ENCODE measurements at regions not wholly inside any gene's neighbourhood (a gene's known extent, or its start where the extent isn't known, plus 50 kb on each side); places are given as distances from the start of the nearest gene placed in this dataset.
A peak's percentile ranks its signal among the peaks of the same experiment; 100 is the strongest.

DNA sequence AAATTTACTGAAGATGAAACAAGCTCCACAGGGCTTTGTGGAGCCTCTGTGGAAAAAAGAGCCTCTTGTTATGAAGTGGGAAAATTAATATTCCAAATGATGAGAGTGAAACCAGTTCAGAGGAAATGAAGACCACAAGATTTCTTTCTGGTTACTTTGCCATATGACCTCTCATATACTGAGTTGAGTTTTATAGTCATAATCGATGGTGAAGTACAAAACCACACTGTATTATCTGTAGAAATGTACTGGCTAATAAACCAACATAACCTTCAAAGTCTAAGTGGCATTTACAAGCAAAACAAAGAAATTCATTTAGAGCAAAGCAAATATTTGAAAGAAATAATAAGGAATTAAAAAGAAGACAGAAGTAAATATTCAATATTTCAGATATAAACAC is 662.6 kb upstream of the ZWINT start:
- intact Hi-C loops (cut with DNase I), result no loop called here
- DNase-seq (ENCODE audit: low spot score), result no peak

DNA sequence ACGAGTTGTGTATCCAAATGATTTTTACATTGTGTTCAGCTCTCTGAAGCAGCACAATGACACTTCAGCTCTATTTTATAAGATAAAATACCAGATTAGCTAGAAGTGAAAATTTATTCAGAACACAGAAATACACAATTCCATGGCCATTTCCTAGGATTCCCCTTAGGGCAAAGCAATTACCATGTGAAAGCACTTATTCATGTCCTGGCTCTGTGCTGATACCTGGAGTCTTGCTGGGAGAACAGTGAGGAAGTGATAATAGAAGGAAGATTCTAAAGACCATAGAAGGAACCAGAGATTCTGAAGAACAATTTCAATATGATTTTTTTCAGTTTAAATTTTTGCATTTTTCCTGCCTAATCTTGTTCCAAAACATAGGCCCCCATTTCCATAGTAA is 657.4 kb upstream of the ZWINT start:
- DNase-seq (ENCODE audit: low spot score), result no peak
- intact Hi-C loops (cut with DNase I), result no loop called here

DNA sequence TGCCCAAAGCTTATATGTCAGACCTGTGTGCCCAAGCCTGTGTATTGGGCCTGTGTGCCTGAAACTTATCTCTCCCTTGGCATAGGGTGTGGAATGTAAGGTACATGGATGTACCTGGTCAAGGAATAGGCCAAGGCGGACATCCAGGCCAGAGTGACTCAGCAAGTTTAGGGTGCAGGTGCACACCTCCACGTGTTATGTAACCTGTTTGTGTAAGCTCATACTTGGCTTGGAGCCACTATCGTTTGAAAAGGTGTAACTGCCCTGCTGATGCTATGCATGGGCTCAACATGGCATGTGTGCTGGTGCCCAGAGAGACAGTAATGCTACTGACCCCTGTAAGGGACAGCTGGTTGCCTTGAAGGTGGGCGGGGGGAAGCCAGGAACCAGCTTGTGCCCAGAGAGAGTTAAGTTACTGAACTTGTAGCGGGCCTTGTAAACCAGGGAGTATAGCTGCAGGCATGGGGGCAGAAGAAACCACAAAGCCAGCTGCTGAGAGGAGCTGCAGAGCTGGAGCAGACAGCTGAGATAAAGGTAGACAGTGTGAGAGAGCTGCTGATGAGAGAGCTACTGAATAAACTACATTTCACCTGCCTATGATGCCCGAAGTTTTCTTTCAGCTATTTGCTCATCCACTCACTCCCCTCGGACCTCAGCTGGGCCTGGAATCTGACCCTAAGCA is 656.4 kb upstream of the ZWINT start:
- peak; percentile 51 for DNase-seq (ENCODE audit: low spot score)
- intact Hi-C loops (cut with DNase I), result no loop called here

DNA sequence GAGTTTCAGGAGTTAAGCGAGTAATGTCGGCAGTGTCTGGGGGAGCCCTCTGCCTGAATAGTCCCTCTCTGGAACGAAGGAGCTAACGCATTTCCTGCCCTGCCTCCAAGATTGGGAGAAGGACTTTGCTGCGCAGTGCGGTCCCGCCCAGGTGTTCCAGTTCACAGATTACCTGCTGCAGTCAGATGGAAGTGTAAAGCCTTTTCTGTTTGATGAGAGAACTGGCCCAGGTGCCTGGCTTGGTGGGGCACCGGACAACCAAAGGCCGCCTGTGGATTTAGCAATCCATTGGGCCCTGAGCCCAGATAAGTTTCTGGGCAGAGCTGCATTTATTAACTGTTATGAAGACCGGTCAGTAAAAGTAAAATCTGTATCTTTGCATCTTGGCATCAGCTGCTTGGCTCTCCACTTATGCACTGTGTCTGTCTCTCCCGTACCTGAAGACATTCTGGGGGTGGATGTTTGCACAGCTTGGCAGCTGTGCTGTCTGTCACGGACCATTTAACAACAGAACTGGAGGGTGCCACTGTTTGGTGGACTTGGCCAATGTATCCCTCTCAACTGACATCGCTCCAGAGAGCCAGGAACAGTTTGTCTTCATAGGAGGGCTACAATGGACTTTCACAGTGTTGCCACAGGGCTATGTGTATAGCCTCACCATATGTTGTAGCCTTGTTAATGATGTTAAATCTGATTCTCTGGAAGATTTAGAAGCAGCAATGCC is 654.7 kb upstream of the ZWINT start:
- DNase-seq (ENCODE audit: low spot score), result peak; percentile 49
- intact Hi-C loops (cut with DNase I), result no loop called here

DNA sequence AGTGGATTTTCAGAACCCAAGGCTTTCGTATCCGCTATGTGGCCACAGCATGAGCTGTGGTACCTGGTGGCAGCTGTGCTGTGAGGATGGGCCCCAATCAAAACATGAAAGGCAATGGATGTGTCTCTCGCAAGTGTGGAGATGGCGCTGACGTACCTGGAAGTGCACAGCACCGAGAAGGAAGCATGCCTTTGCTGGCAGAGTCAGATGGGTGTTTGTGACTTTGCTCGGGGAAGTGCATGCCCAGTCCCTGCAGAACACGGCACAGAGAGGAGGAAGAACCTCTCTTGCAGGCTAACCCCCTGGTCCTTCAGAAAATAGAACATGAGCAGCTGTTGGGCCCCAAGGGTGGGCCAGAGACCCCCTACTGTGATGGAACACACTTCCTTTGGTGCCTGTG is 654.1 kb upstream of the ZWINT start:
- DNase-seq (ENCODE audit: low spot score), result peak; percentile 64
- intact Hi-C loops (cut with DNase I), result no loop called here

DNA sequence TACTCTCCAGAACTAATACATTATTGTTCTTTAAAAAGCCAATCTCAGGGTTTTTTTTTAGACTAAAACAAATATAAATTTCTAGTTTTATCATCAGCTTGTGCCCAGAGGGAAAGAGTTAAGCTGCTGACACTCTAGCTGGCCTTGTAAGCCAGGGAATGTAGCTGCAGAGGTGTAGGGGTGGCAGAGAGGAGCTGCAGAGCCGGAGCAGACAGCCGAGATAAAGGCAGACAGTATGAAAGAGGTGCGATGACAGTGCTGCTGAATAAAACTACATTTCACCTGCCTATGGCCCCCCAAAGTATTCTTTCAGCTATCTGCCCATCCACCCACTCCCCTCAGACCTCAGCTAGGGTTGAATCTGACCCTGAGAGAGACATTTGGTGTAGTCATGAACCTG is 653.7 kb upstream of the ZWINT start:
- intact Hi-C loops (cut with DNase I), result no loop called here
- DNase-seq (ENCODE audit: low spot score), result peak; percentile 55

DNA sequence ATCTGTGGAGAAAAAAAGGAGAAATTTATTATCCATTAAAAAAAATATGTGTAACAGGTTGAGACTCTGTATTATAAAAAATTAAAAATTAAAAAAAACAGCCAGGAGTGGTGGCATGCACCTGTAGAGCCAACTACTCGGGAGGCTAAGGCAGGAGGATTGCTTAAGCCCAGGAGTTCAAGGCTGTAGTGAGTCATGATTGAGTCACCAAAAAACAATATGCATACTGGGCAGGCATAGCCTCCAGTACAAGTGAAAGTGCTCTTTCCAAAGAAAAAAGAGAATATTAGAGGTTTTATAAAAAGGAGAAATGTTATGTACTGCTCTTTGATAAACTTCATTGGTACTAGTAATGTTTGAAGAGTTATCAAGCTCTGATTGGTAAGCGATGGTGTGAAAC is 647.1 kb upstream of the ZWINT start:
- no peak for DNase-seq (ENCODE audit: low spot score)
- intact Hi-C loops (cut with DNase I), result no loop called here

DNA sequence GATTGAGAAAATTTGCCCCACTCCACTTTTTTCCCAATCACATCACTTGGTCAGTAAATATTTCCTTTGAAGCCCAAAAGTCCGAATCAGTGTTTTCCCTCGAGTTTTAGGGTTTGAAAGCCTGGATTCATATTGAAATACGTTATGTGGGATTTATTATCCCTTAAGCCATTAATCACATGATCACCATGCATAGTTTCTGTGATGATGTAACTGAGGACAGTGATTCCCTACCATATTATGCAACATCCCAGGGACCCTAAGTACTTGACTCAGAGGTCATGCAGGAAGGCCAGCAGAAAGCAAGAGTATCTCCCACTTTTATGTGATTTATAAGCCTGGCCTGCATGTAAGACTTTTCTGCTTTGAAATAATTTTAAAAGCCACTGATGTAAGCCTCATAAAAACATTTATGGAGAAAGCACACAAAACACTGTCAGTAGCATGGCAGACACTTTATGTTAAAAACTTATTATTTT is 630.6 kb upstream of the ZWINT start:
- intact Hi-C loops (cut with DNase I), result no loop called here
- no peak for DNase-seq (ENCODE audit: low spot score)

DNA sequence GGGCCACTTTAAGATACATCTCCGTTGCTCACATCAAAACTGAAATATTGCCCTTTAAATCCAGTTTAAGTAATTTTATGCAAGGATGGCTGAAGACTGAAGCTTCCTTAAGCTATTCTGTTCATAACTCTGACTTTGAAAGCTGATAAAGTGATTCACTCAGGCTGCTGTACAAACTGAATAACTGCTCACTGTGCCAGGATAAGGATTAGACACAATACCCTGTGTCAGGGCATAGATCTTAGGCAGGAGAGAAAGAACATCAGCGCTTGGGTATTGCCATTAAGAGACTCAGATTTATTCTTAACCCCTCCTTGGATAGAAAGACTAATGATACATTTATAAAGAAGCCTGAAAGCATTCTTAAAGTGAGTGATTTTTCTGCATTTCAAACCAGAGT is 614.5 kb upstream of the ZWINT start:
- intact Hi-C loops (cut with DNase I), result no loop called here
- no peak for DNase-seq (ENCODE audit: low spot score)

DNA sequence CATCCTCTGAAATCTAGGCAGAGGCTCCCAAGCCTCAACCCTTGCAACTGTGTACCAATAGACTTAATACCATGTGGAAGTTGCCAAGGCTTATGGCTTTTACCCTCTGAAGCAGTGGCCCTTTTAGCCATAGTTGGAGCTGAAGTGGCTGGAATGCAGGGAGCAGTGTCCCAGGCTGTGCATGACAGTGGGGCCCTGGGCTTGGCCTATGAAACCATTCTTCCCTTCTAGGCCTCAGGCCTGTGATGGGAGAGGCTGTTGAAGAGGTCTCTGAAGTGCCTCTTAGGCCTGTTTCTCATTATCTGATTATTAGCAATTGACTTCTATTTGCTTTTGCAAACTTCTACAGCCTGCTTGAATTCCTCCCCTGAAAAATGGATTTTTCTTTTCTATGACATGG is 612.7 kb upstream of the ZWINT start:
- intact Hi-C loops (cut with DNase I), result no loop called here
- no peak for DNase-seq (ENCODE audit: low spot score)

DNA sequence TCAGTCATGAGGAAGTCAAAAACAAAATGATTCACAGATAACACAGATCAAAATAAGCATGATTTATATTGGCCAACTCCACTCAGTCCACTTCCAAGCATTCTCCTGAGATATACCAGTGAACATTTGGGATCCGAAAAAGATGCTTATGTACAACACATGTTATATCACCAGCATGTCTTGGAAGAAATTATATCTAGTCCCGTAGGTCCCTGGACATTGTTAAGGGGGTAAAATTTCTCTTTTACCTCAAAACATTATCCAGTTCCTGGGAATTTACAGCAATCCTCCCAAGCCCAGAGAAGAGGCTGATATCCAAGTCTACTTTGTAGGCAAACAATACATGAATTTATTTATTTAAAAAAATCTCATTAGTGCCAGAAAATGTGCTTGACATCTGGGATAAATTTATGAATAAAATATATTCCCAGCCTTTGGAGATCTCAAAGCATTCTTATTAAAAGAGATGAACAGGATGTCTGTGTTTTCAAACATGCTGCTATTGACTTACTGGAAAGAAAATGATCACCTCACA is 582.2 kb upstream of the ZWINT start:
- intact Hi-C loops (cut with DNase I), result no loop called here
- no peak for DNase-seq (ENCODE audit: low spot score)

DNA sequence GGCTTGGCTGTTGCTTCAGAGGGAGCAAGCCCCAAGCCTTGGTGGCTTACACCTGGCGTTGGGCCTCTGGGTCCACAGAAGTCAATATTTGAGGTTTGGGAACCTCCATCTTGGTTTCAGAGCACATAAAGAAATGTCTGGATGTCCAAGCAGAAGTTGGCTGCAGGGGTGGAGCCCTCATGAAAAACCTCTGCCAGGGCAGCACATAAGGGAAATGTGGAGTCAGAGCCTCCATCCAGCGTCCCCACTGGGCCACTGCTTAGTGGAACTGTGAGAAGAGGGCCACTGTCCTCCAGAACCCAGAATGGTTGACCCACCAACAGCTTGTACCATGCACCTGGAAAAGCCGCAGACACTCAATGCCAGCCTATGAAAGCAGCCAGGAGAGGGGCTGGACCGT is 573.5 kb upstream of the ZWINT start:
- DNase-seq (ENCODE audit: low spot score), result no peak
- intact Hi-C loops (cut with DNase I), result no loop called here

DNA sequence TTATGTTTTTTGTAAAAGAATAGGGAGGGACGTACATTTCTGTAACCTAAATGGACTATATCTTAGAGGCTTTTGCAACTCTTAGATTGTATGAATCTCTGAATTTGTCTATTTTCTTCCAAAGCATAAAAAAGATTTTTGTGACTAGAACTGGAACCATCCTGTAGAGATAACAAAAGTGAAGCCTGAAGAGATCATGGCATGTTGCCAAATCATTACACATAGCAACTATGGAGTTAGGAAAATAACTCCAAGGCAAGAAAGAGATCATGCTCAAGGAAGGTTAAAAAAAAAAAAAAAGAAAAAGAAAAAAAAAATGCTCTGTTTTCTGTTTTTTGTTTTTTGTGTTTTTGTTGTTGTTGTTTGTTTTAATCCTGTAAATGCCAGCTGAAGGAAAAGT is 567.7 kb upstream of the ZWINT start:
- intact Hi-C loops (cut with DNase I), result no loop called here
- no peak for DNase-seq (ENCODE audit: low spot score)

DNA sequence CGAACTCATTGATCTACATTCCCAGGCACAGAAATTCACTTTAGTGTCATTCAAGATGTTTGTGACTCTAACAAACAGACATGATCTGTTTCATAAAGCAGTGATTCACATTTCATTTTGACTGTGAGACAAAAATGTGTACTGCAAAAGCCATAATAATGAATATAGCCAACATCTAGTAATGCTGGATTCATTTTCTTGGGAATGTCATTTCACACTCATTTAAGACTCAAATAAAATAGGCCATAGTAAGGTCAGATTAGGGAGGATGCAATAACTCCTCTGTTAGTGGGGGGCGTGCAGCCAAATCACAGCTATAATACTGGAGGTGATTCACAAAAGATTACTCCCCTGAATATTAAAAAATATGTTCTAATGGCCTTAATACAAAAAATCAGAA is 566.6 kb upstream of the ZWINT start:
- intact Hi-C loops (cut with DNase I), result no loop called here
- DNase-seq (ENCODE audit: low spot score), result no peak

DNA sequence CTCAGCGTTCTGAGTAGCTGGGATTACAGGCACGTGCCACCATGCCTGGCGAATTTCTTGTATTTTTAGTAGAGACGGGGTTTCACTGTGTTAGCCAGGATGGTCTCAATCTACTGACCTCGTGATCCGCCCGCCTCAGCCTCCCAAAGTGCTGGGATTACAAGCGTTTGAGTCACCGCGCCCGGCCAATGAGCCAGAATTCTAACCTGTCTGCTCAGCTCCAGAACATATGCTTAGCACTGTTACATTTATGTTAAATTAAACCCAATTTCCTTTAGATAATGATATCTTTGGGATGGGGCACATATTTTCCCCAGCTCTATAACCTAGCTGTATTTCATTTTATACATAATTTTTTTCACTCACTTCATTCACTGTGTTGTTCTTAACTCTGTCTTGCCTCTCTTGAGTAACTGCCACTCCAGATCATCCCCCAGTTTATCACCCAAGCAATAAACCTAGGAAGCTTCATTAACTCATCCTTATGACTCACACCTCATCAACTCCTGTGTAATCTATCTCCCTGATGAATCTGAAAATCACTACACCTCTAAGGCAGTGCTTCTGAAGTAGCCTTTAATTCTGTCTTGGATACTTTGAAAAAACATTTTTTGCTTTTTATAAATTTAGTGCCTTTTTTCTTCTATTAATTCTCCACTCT is 559.7 kb upstream of the ZWINT start:
- intact Hi-C loops (cut with DNase I), result no loop called here
- DNase-seq (ENCODE audit: low spot score), result no peak

DNA sequence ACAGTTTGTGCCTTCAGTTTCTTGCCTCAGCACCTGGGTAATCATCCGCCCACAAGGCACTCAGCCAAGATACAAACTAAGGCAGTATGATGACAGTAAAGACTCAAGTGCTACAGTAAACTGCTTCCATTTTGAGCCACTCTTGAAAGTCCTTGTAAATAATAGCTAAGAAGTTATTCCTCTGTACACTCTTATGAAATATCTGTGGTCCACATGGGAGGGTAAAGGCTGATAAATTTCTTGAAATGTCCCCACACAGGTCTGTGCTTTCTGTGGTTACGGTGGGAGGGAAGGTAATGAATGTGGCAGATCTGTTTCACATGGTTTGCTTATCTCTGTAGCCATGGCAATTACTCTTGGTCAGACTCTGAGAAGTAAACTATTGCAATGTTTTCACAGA is 551.0 kb upstream of the ZWINT start:
- intact Hi-C loops (cut with DNase I), result no loop called here
- no peak for DNase-seq (ENCODE audit: low spot score)

DNA sequence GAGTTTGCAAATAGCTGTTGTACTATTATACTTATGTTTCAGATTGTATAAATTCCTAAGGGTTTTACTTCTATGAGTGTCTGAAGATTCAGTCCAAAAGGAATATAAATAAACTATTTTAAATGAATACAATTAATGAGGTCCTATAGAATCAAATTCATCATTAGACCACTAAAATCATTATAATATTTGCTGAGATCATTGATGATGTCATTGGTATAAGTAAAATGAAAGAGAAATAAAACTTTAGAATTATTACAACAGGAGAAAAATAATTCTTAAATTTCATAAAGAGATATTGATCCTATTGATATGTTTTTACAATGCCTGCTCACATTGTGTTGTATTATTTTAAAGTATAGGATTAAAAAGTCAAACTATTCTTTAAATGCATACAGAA is 544.0 kb upstream of the ZWINT start:
- intact Hi-C loops (cut with DNase I), result no loop called here

DNA sequence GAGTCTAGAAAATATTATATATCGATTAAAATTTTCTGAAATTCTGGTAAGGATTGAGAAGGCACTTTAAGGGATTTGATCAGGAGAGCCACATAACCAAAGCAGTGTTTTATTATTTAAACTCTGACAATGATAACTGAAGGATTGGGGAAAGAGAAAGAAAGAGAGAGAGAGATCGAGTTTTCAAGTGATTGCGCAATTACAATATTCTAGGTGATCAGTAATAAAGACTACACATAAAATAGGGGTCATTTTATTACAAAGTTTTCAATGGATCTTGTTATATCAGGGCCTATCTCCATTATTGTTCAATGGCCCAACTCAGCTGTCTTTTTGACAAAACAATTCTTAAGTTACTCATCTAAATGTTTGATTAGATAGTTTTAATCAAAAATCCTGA is 541.5 kb upstream of the ZWINT start:
- no peak for DNase-seq (ENCODE audit: low spot score)
- intact Hi-C loops (cut with DNase I), result no loop called here

More for the DNA sequence above, 544.0 kb upstream of the ZWINT start:
- no peak for DNase-seq (ENCODE audit: low spot score)

DNA sequence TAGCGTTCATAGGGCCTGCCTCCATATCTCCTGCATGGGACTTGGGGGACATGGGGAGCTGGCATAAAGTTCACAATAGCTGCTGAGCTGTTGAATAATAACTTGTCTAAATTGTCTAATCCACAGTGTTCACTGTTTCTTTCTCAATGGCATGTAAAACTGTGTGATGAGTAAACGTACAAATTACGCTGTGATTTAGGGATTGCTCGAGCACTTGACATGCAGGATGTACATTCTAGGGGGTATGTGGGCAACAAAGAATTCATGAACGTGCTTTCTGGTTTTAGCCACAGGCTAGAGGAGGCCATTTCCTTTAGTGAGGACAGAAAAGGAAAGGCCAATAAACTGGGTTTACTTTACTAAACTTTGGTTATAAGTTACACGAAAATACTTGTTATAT is 534.2 kb upstream of the ZWINT start:
- intact Hi-C loops (cut with DNase I), result no loop called here
- DNase-seq (ENCODE audit: low spot score), result no peak

DNA sequence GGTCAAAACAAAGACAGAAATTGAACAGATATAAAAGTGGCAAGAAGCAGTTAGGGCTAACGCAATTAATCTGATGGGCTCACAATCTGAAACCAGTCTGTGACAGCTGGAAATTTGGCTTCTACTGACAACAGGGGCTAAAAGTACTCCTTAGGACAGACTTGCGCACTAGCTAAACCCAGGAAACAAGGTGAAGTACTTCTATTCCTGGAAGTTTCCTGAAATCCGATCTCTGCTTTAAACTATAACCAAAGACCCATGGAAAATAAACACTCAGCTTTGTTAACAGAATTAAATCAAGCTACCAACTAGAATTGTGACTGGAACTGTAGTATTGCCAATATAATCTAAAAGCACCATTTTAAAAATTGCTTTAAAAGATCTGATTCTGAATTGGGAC is 520.2 kb upstream of the ZWINT start:
- intact Hi-C loops (cut with DNase I), result no loop called here
- DNase-seq (ENCODE audit: low spot score), result no peak

DNA sequence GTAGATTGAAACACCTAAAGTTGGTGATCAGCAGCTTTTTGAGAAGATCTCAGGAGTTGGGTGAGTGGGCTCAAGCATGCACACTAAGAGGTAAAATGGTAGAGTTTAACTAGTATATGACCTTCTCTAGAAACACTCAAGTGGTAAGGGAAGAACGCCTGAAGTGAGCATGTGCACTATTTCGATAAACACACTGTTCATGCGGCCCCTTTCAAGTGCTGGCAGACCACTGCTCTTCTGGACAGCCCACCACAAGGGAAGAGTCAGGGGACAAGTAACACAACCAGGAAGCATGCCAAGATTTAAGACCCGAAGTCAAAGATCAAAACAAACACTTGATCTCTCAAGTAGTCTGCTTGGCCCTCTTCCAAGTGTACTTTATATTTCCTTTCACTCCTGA is 519.5 kb upstream of the ZWINT start:
- DNase-seq (ENCODE audit: low spot score), result no peak
- intact Hi-C loops (cut with DNase I), result no loop called here

Data from cardiac septum (tissue), 1 donor.